ENCODE measurements at regions not wholly inside any gene's neighbourhood (a gene's known extent, or its start where the extent isn't known, plus 50 kb on each side); places are given as distances from the start of the nearest gene placed in this dataset.

DNA sequence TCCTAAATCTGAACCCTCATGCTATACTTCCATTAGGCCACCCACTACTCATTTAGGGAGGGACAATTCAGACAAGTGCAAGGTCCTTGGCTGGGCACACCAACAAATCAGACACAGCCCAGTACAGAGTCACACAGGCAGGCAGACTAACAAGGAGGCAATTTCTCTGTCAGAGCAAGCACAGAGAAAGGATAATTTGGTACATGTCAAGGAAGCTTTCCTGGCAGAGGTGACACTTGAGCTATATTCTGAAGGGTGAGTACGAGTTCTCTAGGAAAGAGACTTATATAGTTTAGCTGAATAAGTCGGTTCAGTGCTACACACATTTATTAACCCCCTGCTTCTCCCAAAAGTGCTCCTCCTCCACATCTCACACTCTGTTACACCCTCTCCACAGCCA lies 455.9 kb downstream of the OMA1 start:
- POLR2A ChIA-PET: no interaction called here
- no peak overlapping the region for H2AFZ ChIP-seq (ENCODE audit: low read depth, low read length, poor library complexity, severe bottlenecking)
- peaks cover 17% of the 10 kb centered on the region for H3K27me3 ChIP-seq (ENCODE audit: insufficient read depth, low read length)
- H3K36me3 ChIP-seq (ENCODE audit: control insufficient read depth in 1 of 2, insufficient read depth in 2 of 2, low read length in 2 of 2): no peaks in the 10 kb centered on the region
- RAD21 ChIA-PET (ENCODE audit: low non-redundant PET in 1 of 2, low total read pairs in 2 of 2, uncharacterized antibody in 2 of 2, unreplicated experiment in 2 of 2): no interaction called here
- BruUV-seq (replicated peaks): no TSS peak
- CTCF ChIA-PET: no interaction called here
- no peak for ATAC-seq
- intact Hi-C loops (cut with micrococcal nuclease): no loop called here
- no peaks in the 10 kb centered on the region for H3K4me1 ChIP-seq (ENCODE audit: control insufficient read depth in 1 of 2, insufficient read depth in 2 of 2, low read length in 2 of 2)
- no peak overlapping the region for H3K9ac ChIP-seq (ENCODE audit: low read length)
- TF ChIP-seq SRF (IDR thresholded peaks at IDR 0.05; ENCODE audit: low read depth): no peak
- TF ChIP-seq EZH2phosphoT487 (IDR thresholded peaks at IDR 0.05; ENCODE audit: borderline replicate concordance): no peak
- no peak for TF ChIP-seq JUND (IDR thresholded peaks at IDR 0.05)
- TF ChIP-seq ZBTB33 (IDR thresholded peaks at IDR 0.05; ENCODE audit: extremely low read depth, insufficient replicate concordance, low read length): no peak
- TF ChIP-seq CBX3 (IDR thresholded peaks at IDR 0.05; ENCODE audit: low read depth): no peak
- no peak for TF ChIP-seq EZH2 (IDR thresholded peaks at IDR 0.05)
- no peak for TF ChIP-seq POLR2A (IDR thresholded peaks at IDR 0.05; ENCODE audit: borderline replicate concordance, extremely low read depth, insufficient read depth, insufficient read length)
- H3K9me2 ChIP-seq (ENCODE audit: insufficient read depth): no peaks in the 10 kb centered on the region
- no peak overlapping the region for H3K27ac ChIP-seq (ENCODE audit: low read depth, low read length)
- DNase-seq (ENCODE audit: low read depth, low spot score): no peak
- H3K79me2 ChIP-seq (ENCODE audit: insufficient read depth, low read length): no peaks in the 10 kb centered on the region
- no peaks in the 10 kb centered on the region for H3K9me3 ChIP-seq (ENCODE audit: control insufficient read depth in 1 of 2, insufficient read depth in 1 of 2, low read depth in 1 of 2, low read length in 2 of 2)
- no peaks in the 10 kb centered on the region for H4K20me1 ChIP-seq (ENCODE audit: insufficient read depth)
- H3K4me3 ChIP-seq (replicated peaks in 1 of 2; ENCODE audit: low read depth in 1 of 2, low read length in 2 of 2): no peak overlapping the region
- no peak overlapping the region for H3K4me2 ChIP-seq (ENCODE audit: low read length)

GRCh38 chr1:58089898-58090534 lies 456.5 kb downstream of the OMA1 start:
- ChIA-PET RAD21 (ENCODE audit: low non-redundant PET in 1 of 2, low total read pairs in 2 of 2, uncharacterized antibody in 2 of 2, unreplicated experiment in 2 of 2) (no interaction called here), POLR2A (no interaction called here), CTCF (no interaction called here)
- intact Hi-C loops (cut with micrococcal nuclease): no loop called here
- H3K9ac ChIP-seq (ENCODE audit: low read length): no peak overlapping the region
- no peaks in the 10 kb centered on the region for H3K9me3 ChIP-seq (ENCODE audit: control insufficient read depth in 1 of 2, insufficient read depth in 1 of 2, low read depth in 1 of 2, low read length in 2 of 2)
- no peaks in the 10 kb centered on the region for H4K20me1 ChIP-seq (ENCODE audit: insufficient read depth)
- DNase-seq (ENCODE audit: low read depth, low spot score): no peak
- no peak for ATAC-seq
- H3K4me2 ChIP-seq (ENCODE audit: low read length): no peak overlapping the region
- H3K27me3 ChIP-seq (ENCODE audit: insufficient read depth, low read length): peaks cover 17% of the 10 kb centered on the region
- no peak overlapping the region for H3K27ac ChIP-seq (ENCODE audit: low read depth, low read length)
- no TSS peak for BruUV-seq (replicated peaks)
- no peak overlapping the region for H3K4me3 ChIP-seq (replicated peaks in 1 of 2; ENCODE audit: low read depth in 1 of 2, low read length in 2 of 2)
- no peak overlapping the region for H2AFZ ChIP-seq (ENCODE audit: low read depth, low read length, poor library complexity, severe bottlenecking)
- no peaks in the 10 kb centered on the region for H3K79me2 ChIP-seq (ENCODE audit: insufficient read depth, low read length)
- H3K9me2 ChIP-seq (ENCODE audit: insufficient read depth): no peaks in the 10 kb centered on the region
- no peaks in the 10 kb centered on the region for H3K36me3 ChIP-seq (ENCODE audit: control insufficient read depth in 1 of 2, insufficient read depth in 2 of 2, low read length in 2 of 2)
- H3K4me1 ChIP-seq (ENCODE audit: control insufficient read depth in 1 of 2, insufficient read depth in 2 of 2, low read length in 2 of 2): no peaks in the 10 kb centered on the region
- TF ChIP-seq ZNF274 (IDR thresholded peaks at IDR 0.05; ENCODE audit: low read depth, low read length): no peak
- no peak for TF ChIP-seq FOSL1 (IDR thresholded peaks at IDR 0.05; ENCODE audit: low read depth)
- no peak for TF ChIP-seq ATF3 (IDR thresholded peaks at IDR 0.05)
- no peak for TF ChIP-seq ELF1 (IDR thresholded peaks at IDR 0.05; ENCODE audit: borderline replicate concordance, low read depth)
- TF ChIP-seq SP1 (IDR thresholded peaks at IDR 0.05; ENCODE audit: low read depth): no peak
- no peak for TF ChIP-seq CEBPB (IDR thresholded peaks at IDR 0.05; ENCODE audit: low read depth)
- TF ChIP-seq ZBTB33 (IDR thresholded peaks at IDR 0.05; ENCODE audit: extremely low read depth, insufficient replicate concordance, low read length): no peak
- no peak for TF ChIP-seq POLR2A (IDR thresholded peaks at IDR 0.05; ENCODE audit: borderline replicate concordance, extremely low read depth, insufficient read depth, insufficient read length)
